ENCODE measurements at regions not wholly inside any gene's neighbourhood (a gene's known extent, or its start where the extent isn't known, plus 50 kb on each side); places are given as distances from the start of the nearest gene placed in this dataset.

DNA sequence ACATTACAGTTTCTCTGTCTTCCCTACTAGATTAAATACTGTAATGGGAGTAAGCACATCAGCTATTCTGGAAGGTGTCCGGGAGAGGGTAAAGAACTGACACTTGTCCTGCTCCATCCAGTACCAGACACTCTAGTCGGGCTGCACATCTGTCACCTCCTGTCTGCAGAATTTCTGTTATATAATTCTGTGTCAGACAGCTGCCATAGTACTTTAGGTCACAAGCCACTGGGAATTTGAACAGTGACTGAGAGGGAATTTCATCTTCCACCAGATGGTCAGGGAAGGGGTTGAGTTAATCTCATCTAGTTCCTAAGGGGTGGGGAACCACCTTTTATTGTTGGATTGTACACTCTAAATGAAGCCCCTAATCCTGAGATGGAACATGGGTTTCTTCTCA is 58.6 kb upstream of the NUDT7 start:
- TF ChIP-seq, protein P1, sequence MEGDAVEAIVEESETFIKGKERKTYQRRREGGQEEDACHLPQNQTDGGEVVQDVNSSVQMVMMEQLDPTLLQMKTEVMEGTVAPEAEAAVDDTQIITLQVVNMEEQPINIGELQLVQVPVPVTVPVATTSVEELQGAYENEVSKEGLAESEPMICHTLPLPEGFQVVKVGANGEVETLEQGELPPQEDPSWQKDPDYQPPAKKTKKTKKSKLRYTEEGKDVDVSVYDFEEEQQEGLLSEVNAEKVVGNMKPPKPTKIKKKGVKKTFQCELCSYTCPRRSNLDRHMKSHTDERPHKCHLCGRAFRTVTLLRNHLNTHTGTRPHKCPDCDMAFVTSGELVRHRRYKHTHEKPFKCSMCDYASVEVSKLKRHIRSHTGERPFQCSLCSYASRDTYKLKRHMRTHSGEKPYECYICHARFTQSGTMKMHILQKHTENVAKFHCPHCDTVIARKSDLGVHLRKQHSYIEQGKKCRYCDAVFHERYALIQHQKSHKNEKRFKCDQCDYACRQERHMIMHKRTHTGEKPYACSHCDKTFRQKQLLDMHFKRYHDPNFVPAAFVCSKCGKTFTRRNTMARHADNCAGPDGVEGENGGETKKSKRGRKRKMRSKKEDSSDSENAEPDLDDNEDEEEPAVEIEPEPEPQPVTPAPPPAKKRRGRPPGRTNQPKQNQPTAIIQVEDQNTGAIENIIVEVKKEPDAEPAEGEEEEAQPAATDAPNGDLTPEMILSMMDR (IDR thresholded peaks at IDR 0.05), result no peak
- no peak for TF ChIP-seq POLR2A (IDR thresholded peaks at IDR 0.05)

Data from breast epithelium (tissue), 3 donors.